Epithelial cell of proximal tubule (primary cell): ENCODE measurements at regions not wholly inside any gene's neighbourhood (a gene's known extent, or its start where the extent isn't known, plus 50 kb on each side); places are given as distances from the start of the nearest gene placed in this dataset.

Experiments
- DNase-seq: peaks from one replicate; pipeline ENCODE4 v3.0.0-alpha.2; 2011; ENCODE audit warnings: low read depth
- H3K4me3 ChIP-seq: 2 replicates; pipeline ENCODE4 v1.5.1; 2011; ENCODE audit warnings: low read depth, mild to moderate bottlenecking, low read length
- CTCF ChIP-seq: conservative IDR thresholded peaks from 2 replicates; pipeline ENCODE4 v1.5.1; 2012; ENCODE audit warnings: low read depth, mild to moderate bottlenecking, low read length

GRCh38 chr16:17017442-17017841, 453.3 kb downstream of the XYLT1 start:
- no peak for DNase-seq
- no peak overlapping the region for H3K4me3 ChIP-seq
- TF ChIP-seq CTCF: no peak

- no peak overlapping the region for H3K4me3 ChIP-seq
- DNase-seq: no peak
- no peak for TF ChIP-seq CTCF
Measured at GRCh38 chr16:17018585-17018939, 452.2 kb downstream of the XYLT1 start.

- H3K4me3 ChIP-seq: no peak overlapping the region
- no peak for DNase-seq
- no peak for TF ChIP-seq CTCF
Measured at GRCh38 chr16:17019366-17019765, 451.4 kb downstream of the XYLT1 start.

GRCh38 chr16:17023606-17024005, 447.2 kb downstream of the XYLT1 start:
- no peak for DNase-seq
- H3K4me3 ChIP-seq: no peak overlapping the region
- TF ChIP-seq CTCF: no peak

- DNase-seq: no peak
- H3K4me3 ChIP-seq: no peak overlapping the region
- no peak for TF ChIP-seq CTCF
Measured at GRCh38 chr16:17024514-17024913, 446.2 kb downstream of the XYLT1 start.

- DNase-seq: no peak
- TF ChIP-seq CTCF: no peak
- no peak overlapping the region for H3K4me3 ChIP-seq
Measured at GRCh38 chr16:17026600-17027242, 444.0 kb downstream of the XYLT1 start.

GRCh38 chr16:17027488-17028129, 443.2 kb downstream of the XYLT1 start:
- DNase-seq: no peak
- no peak overlapping the region for H3K4me3 ChIP-seq
- TF ChIP-seq CTCF: no peak
